IMR-90 (cell line): ENCODE measurements at regions not wholly inside any gene's neighbourhood (a gene's known extent, or its start where the extent isn't known, plus 50 kb on each side); places are given as distances from the start of the nearest gene placed in this dataset.

ENCODE experiments used
- ATAC-seq: fragments of 200-7000 bp; cut with Tn5 transposase; 2 replicates; pipeline ENCODE4 v1.9.1; 2020; ENCODE audit warnings: low read depth, mild to moderate bottlenecking, moderate library complexity
- BruUV-seq: library from RNA; stranded (reverse); fragments of 400-500 nt; replicated peaks from 2 replicates; lab custom pipeline; 2021; lab: Mats Ljungman, UMichigan
- CTCF ChIA-PET: fragments of 300-600 bp; formaldehyde crosslinking; extraction: SDS; loops from one replicate; lab custom pipeline; 2021; ENCODE audit warnings: antibody characterized with exemption; lab: Yijun Ruan, JAX
- POLR2A ChIA-PET: fragments of 300-600 bp; sonication (Branson Sonifier 250); formaldehyde crosslinking; loops from one replicate; lab custom pipeline; 2022; ENCODE audit warnings: antibody characterized with exemption; ENCODE audit not compliant: unreplicated experiment; lab: Charles Lee
- DNase-seq: peaks from one replicate; pipeline ENCODE4 v3.0.0; 2013
- H2AFZ ChIP-seq: replicated peaks from 2 replicates; pipeline ENCODE3; 2013; ENCODE audit warnings: low read length, mild to moderate bottlenecking; ENCODE audit not compliant: poor library complexity
- H2AK5ac ChIP-seq: 2 replicates; pipeline ENCODE4 v1.6.1; 2013; ENCODE audit warnings: low read depth, low read length, inconsistent platforms
- H2AK9ac ChIP-seq: replicated peaks from 2 replicates; pipeline ENCODE3; 2013; ENCODE audit warnings: mild to moderate bottlenecking, low read depth, low read length, moderate library complexity; ENCODE audit not compliant: poor library complexity
- H2BK120ac ChIP-seq: 2 replicates; pipeline ENCODE4 v1.6.1; 2013; ENCODE audit warnings: low read depth, low read length, inconsistent platforms
- H2BK15ac ChIP-seq: 3 replicates; pipeline ENCODE4 v1.6.1; 2013; ENCODE audit warnings: low read depth, low read length, inconsistent platforms
- H2BK20ac ChIP-seq: 2 replicates; pipeline ENCODE4 v1.6.1; 2013; ENCODE audit warnings: low read depth, mild to moderate bottlenecking, inconsistent platforms, low read length, moderate library complexity
- H2BK5ac ChIP-seq: 2 replicates; pipeline ENCODE4 v1.6.1; 2013; ENCODE audit warnings: mild to moderate bottlenecking, low read depth, low read length, inconsistent platforms; ENCODE audit not compliant: poor library complexity, severe bottlenecking
- H3K14ac ChIP-seq: replicated peaks from 2 replicates; pipeline ENCODE4 v1.6.1; 2013; ENCODE audit warnings: low read depth, low read length, inconsistent platforms
- H3K18ac ChIP-seq: 2 replicates; pipeline ENCODE4 v1.6.1; 2013; ENCODE audit warnings: low read depth, low read length, control low read depth
- H3K23ac ChIP-seq: 2 replicates; pipeline ENCODE4 v1.6.1; 2013; ENCODE audit warnings: low read depth, low read length, inconsistent platforms
- H3K27ac ChIP-seq: 2 replicates; pipeline ENCODE4 v1.5.1; 2013; ENCODE audit warnings: mild to moderate bottlenecking, control low read depth, low read length; ENCODE audit not compliant: insufficient read depth
- H3K27me3 ChIP-seq: 2 replicates; pipeline ENCODE4 v1.6.1; 2013; ENCODE audit warnings: low read length; ENCODE audit not compliant: control insufficient read depth, insufficient read depth
- H3K36me3 ChIP-seq: 2 replicates; pipeline ENCODE4 v1.6.1; 2013; ENCODE audit warnings: low read length, mixed read lengths; ENCODE audit not compliant: control insufficient read depth, insufficient read depth
- H3K4ac ChIP-seq: 2 replicates; pipeline ENCODE4 v1.6.1; 2013; ENCODE audit warnings: low read depth, low read length, inconsistent platforms
- H3K4me1 ChIP-seq: 2 replicates; pipeline ENCODE4 v1.6.1; 2013; ENCODE audit warnings: low read length, mixed read lengths; ENCODE audit not compliant: control insufficient read depth, insufficient read depth
- H3K4me2 ChIP-seq: 2 replicates; pipeline ENCODE4 v1.6.1; 2013; ENCODE audit warnings: low read depth, mild to moderate bottlenecking, control low read depth, low read length, moderate library complexity
- H3K4me3 ChIP-seq: 2 replicates; pipeline ENCODE4 v1.5.1; 2013; ENCODE audit warnings: low read depth, mild to moderate bottlenecking, control low read depth, low read length, moderate library complexity; ENCODE audit not compliant: insufficient read depth
- H3K56ac ChIP-seq: 2 replicates; pipeline ENCODE4 v1.6.1; 2013; ENCODE audit warnings: low read length, inconsistent platforms; ENCODE audit not compliant: insufficient read depth; ENCODE audit errors: extremely low read depth
- H3K79me1 ChIP-seq, 2 experiments: 2 replicates each; pipeline ENCODE4 v1.6.1; 2013; ENCODE audit warnings: low read length in 2 of 2, inconsistent platforms in 1 of 2, low read depth in 1 of 2
- H3K9ac ChIP-seq: 2 replicates; pipeline ENCODE4 v1.6.1; 2013; ENCODE audit warnings: low read depth, low read length, control low read depth
- H3K9me1 ChIP-seq: 2 replicates; pipeline ENCODE4 v1.6.1; 2013; ENCODE audit warnings: low read length, inconsistent platforms; ENCODE audit not compliant: insufficient read depth
- H3K9me3 ChIP-seq: 2 replicates; pipeline ENCODE4 v1.6.1; 2013; ENCODE audit warnings: low read length; ENCODE audit not compliant: control insufficient read depth, insufficient read depth
- H4K20me1 ChIP-seq: 2 replicates; pipeline ENCODE4 v1.6.1; 2013; ENCODE audit warnings: low read length, inconsistent platforms; ENCODE audit not compliant: insufficient read depth
- H4K5ac ChIP-seq: 2 replicates; pipeline ENCODE4 v1.6.1; 2013; ENCODE audit warnings: mild to moderate bottlenecking, low read depth, low read length, control low read depth
- H4K8ac ChIP-seq, 2 experiments: 2 replicates each; pipeline ENCODE4 v1.6.1; 2013; ENCODE audit warnings: low read depth in 2 of 2, low read length in 2 of 2, control low read depth in 1 of 2, inconsistent platforms in 1 of 2
- H4K91ac ChIP-seq: 2 replicates; pipeline ENCODE4 v1.6.1; 2013; ENCODE audit warnings: low read depth, low read length, inconsistent platforms; ENCODE audit not compliant: insufficient read depth
- BHLHE40 ChIP-seq: fragments of 150-350 bp; IDR thresholded peaks from 2 replicates; pipeline ENCODE4 v1.6.1; 2016; ENCODE audit warnings: mild to moderate bottlenecking, low read depth, low read length
- CEBPB ChIP-seq: IDR thresholded peaks from 2 replicates; pipeline ENCODE4 v1.6.1; 2012; ENCODE audit warnings: low read depth, low read length, improper control_type of control experiment
- CTCF ChIP-seq: conservative IDR thresholded peaks from 2 replicates; pipeline ENCODE4 v1.5.1; 2012; ENCODE audit warnings: mild to moderate bottlenecking, low read depth, low read length, improper control_type of control experiment
- FOS ChIP-seq: fragments of 150-350 bp; IDR thresholded peaks from 2 replicates; pipeline ENCODE4 v1.6.1; 2016; ENCODE audit warnings: low read depth, low read length
- MAZ ChIP-seq: IDR thresholded peaks from 2 replicates; pipeline ENCODE4 v1.6.1; 2012; ENCODE audit warnings: low read depth, mild to moderate bottlenecking, low read length, improper control_type of control experiment, moderate library complexity, borderline replicate concordance
- RFX5 ChIP-seq: IDR thresholded peaks from 2 replicates; pipeline ENCODE4 v1.8.0; 2012; ENCODE audit warnings: low read depth, mild to moderate bottlenecking, low read length, moderate library complexity
- WGBS, 2 experiments: methylation state at CpG; one replicate each; pipeline versions ENCODE4 v1.1.5 to v1.1.7; 2013; ENCODE audit warnings: missing lambda C conversion rate in 2 of 2; ENCODE audit not compliant: insufficient read length in 1 of 2; ENCODE audit errors: extremely low coverage in 2 of 2; 5-methylcytosine and 5-hydroxymethylcytosine counted together
- dilution Hi-C: fragments of 300-500 bp; cut with HindIII; formaldehyde crosslinking; loops from one replicate; pipeline ENCODE4 v1.14.3; 2018; ENCODE audit warnings: low sequenced_read_pairs; ENCODE audit not compliant: unreplicated experiment
- in situ Hi-C: fragments of 300-500 bp; cut with MboI; formaldehyde crosslinking; loops from 3 replicates; pipeline ENCODE4 v1.14.3; 2019; ENCODE audit warnings: low sequenced_read_pairs, inconsistent platforms, mixed read lengths
- intact Hi-C: fragments of 100-400 bp; cut with micrococcal nuclease; formaldehyde crosslinking; loops from 2 replicates; pipeline ENCODE4 v1.10.0; 2022

- ChIA-PET CTCF (no interaction called here), POLR2A (no interaction called here)
- no peak overlapping the region for H2BK5ac ChIP-seq
- no peak overlapping the region for H3K9ac ChIP-seq
- in situ Hi-C loops: no loop called here
- H4K20me1 ChIP-seq: no peaks in the 10 kb centered on the region
- H3K27ac ChIP-seq: no peak overlapping the region
- no peak overlapping the region for H3K18ac ChIP-seq
- no peak overlapping the region for H3K56ac ChIP-seq
- no peak overlapping the region for H2AK5ac ChIP-seq
- no peak overlapping the region for H3K4ac ChIP-seq
- no peak overlapping the region for H3K23ac ChIP-seq
- no peak overlapping the region for H3K4me3 ChIP-seq
- no peaks in the 10 kb centered on the region for H3K4me1 ChIP-seq
- intact Hi-C loops: no loop called here
- H2AFZ ChIP-seq: no peak overlapping the region
- no peak overlapping the region for H2AK9ac ChIP-seq
- dilution Hi-C loops: no loop called here
- WGBS, 2 experiments: no CpG with 5 or more reads among the region's 1 CpG
- no peaks in the 10 kb centered on the region for H3K27me3 ChIP-seq
- H3K9me1 ChIP-seq: no peaks in the 10 kb centered on the region
- H2BK20ac ChIP-seq: no peak overlapping the region
- no peaks in the 10 kb centered on the region for H3K79me1 ChIP-seq
- H3K9me3 ChIP-seq: no peaks in the 10 kb centered on the region; the same call in 1 of the 2 replicates
- no peak overlapping the region for H3K4me2 ChIP-seq
- no peak overlapping the region for H3K14ac ChIP-seq
- no peak overlapping the region for H4K91ac ChIP-seq
- H2BK120ac ChIP-seq: no peak overlapping the region
- DNase-seq: no peak
- TF ChIP-seq CEBPB (no peak), FOS (no peak), MAZ (no peak), BHLHE40 (no peak), CTCF (no peak), RFX5 (no peak)
- H2BK15ac ChIP-seq: no peak overlapping the region
- H4K5ac ChIP-seq: no peak overlapping the region
- H4K8ac ChIP-seq: no peak overlapping the region
- no peak for ATAC-seq
- no peaks in the 10 kb centered on the region for H3K36me3 ChIP-seq
- no TSS peak for BruUV-seq
Observed at GRCh38 chr4:58543465-58543864, 1433.3 kb upstream of the IGFBP7 start.
